Esophagus squamous epithelium (tissue), 4 donors: ENCODE measurements at regions not wholly inside any gene's neighbourhood (a gene's known extent, or its start where the extent isn't known, plus 50 kb on each side); places are given as distances from the start of the nearest gene placed in this dataset.

Experiments
- POLR2A ChIP-seq, 4 donors: fragments of 450-650 bp; IDR thresholded peaks; one replicate each; pipeline ENCODE4 v1.6.1; 2017; ENCODE audit warnings: antibody characterized with exemption in 4 of 4, mild to moderate bottlenecking in 4 of 4, moderate library complexity in 3 of 4
- TF ChIP-seq, protein P1 (sequence below), 6 experiments: fragments of 450-650 bp in 4 of 6; fragments of 200-600 bp in 2 of 6; sonication (generic) in 2 of 6; IDR thresholded peaks; one replicate each; pipeline ENCODE4 v1.5.1; 2016 to 2019; ENCODE audit warnings: antibody characterized with exemption in 6 of 6, mild to moderate bottlenecking in 4 of 6, moderate library complexity in 4 of 6

DNA sequence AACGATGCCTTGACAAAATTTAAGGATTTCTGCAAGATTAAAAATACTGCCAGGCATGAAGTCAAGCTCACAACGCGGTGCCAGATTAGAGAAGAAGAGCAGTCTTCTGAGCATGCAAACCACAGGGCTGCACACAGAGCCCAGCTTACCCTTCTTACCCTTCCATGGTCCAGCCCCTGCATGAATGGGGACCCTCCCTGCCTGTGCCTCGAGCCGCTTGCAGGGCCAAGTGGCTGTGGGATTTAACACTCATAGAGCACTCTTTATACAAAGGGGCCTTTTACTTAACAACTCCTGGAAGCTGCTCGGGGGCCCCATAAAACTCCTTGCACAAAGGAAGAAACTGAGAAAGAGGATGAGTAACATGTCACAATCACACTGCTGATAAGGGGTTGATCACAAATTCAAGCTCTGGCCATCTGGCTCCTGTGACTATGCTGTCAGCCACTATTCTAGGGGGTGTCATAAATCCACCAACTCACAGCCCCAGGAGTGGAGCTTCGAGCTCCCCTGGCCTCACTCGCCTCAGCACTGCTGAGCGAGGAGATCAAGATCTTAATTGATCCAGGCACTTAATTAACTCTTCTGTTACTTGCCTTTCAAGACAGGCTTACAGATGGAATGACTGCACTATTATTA is 514.8 kb downstream of the TNS3 start:
- TF ChIP-seq, protein P1, sequence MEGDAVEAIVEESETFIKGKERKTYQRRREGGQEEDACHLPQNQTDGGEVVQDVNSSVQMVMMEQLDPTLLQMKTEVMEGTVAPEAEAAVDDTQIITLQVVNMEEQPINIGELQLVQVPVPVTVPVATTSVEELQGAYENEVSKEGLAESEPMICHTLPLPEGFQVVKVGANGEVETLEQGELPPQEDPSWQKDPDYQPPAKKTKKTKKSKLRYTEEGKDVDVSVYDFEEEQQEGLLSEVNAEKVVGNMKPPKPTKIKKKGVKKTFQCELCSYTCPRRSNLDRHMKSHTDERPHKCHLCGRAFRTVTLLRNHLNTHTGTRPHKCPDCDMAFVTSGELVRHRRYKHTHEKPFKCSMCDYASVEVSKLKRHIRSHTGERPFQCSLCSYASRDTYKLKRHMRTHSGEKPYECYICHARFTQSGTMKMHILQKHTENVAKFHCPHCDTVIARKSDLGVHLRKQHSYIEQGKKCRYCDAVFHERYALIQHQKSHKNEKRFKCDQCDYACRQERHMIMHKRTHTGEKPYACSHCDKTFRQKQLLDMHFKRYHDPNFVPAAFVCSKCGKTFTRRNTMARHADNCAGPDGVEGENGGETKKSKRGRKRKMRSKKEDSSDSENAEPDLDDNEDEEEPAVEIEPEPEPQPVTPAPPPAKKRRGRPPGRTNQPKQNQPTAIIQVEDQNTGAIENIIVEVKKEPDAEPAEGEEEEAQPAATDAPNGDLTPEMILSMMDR (IDR thresholded peaks at IDR 0.05), result no peak
- no peak for TF ChIP-seq POLR2A (IDR thresholded peaks at IDR 0.05)
